Limb (tissue), 2 donors: ENCODE measurements at regions not wholly inside any gene's neighbourhood (a gene's known extent, or its start where the extent isn't known, plus 50 kb on each side); places are given as distances from the start of the nearest gene placed in this dataset.
"Not testable (repeated sequence)": the region's sequence is repeated elsewhere in the genome, so short reads cannot be mapped to it uniquely, and the experiment has no call there.

Experiments
- DNase-seq, 2 donors: peaks; one replicate each; pipeline ENCODE4 v3.0.0-alpha.2; 2016; ENCODE audit errors: extremely low spot score in 2 of 2

DNA sequence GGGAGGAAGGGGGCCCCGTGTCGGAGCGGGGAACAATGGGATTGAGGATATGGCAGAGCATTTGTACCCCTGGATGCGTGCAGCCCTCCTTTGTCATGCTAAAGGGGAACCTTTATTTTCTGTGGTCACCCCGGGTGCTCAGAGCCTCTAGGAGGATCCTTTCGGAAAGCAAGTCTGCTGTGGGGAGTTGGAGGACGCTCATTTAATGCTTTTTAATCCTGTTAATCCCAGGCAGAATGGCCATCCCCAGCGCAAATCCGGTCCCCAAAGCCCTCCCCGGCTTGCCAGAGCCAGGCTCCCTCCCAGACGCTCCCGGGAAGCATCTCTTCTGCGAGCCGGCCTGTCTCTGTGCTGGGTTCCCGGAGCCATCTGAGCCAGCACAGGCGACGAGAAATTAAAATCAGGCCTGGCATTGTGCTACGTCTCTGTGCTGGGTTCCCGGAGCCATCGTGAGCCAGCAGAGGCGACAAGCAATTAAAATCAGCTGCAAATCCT, 113.2 kb upstream of the PPP2R3B start:
- no peak for DNase-seq

DNA sequence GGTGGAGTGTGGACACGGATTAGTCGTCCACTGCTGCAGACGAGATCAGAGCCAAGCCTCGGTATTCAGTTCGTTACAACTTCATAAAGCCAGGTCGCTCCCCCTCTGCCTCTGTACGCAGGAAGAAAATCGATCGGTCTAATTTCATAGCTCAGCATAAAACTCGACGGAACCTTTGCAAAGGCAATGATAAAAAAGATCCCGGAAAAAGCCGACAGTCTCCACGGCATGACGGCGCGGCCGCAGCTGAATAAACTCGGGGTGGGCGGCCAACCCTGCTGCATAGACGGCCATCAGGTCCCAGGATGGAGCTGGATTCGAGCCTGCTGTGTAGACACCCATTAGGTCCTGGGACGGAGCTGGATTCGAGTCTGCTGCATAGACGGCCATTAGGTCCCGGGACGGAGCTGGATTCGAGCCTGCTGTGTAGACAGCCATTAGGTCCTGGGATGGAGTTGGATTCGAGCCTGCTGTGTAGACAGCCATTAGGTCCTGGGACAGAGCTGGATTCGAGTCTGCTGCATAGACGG, 113.8 kb upstream of the PPP2R3B start:
- no peak for DNase-seq

DNA sequence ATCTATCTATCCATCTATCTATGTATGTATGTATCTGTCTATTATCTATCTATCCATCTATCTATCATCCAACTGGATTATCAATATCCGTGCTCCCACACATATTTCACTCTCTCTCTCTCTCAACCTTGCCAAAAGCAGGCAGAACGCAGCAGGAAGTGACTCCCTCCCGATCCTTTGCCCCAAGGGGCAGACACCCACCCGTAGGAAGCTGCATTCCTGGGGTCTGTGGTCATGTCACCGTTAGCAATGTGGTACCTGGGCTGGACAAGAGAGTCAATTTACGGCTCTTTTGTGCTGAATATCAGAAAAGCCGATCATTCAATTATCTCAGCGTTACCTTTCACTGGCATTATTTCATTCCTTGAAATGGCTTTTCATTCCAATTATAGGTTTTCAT, 119.6 kb upstream of the PPP2R3B start:
- DNase-seq: no peak

DNA sequence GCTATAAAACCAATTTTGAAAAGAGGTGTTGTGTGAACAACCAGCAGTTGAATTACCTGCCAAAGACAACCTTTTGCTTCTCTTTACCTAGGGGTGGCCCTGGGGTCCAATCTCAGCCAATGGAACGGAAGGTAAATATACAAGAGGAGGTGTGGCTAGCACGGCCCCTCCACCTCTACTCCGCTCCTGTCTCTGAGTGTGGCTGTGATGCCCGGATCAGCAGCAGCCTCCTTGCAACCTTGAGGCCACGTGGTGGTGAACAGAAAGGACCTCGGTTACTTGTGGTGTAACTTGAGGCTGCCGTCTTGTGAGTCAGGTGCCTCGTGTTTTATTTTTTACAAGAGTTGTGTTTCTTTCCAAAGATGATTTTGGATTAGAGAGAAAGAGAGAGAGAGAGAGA, 121.5 kb upstream of the PPP2R3B start:
- no peak for DNase-seq

DNA sequence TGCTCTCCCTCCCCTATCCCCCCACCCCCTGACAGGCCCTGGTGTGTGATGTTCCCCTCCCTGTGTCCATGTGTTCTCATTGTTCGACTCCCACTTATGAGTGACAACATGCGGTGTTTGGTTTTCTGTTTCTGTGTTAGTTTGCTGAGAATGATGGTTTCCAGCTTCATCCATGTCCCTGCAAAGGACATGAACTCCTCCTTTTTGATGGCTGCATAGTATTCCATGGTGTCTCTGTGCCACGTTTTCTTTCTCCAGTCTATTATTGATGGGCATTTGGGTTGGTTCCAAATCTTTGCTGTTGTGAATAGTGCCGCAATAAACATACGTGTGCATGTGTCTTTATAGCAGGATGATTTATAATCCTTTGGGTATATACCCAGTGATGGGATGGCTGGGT, 121.8 kb upstream of the SHOX start:
- DNase-seq: not testable (repeated sequence)

DNA sequence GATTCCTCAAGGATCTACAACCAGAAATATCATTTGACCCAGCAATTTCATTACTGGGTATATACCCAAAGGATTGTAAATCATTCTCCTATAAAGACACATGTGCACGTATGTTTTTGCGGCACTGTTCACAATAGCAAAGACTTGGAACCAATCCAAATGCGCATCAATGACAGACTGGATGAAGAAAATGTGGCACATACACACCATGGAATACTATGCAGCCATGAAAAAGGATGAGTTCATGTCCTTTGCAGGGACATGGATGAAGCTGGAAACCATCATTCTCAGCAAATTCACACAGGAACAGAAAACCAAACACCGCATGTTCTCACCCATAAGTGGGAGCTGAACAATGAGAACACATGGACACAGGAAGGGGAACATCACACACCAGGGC, 119.5 kb upstream of the SHOX start:
- not testable (repeated sequence) for DNase-seq

DNA sequence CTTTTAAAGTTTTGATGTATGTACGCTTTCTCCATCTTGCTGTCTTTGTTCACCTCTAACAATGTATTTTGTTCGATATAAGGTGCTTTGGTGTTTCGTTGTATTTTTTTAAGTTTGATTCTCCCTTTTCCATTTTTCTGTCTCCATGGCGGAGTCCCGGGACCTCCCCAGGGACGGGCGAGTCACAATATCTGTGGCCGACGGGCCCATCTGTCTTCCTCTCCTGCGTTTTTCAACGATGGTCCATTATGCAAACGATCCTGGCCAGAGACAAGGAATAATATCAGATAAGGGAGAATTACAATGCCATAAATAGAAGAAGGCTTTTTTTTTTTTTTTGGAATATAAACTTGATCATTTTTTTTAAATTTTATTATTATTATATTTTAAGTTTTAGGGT, 112.3 kb upstream of the SHOX start:
- DNase-seq: no peak

DNA sequence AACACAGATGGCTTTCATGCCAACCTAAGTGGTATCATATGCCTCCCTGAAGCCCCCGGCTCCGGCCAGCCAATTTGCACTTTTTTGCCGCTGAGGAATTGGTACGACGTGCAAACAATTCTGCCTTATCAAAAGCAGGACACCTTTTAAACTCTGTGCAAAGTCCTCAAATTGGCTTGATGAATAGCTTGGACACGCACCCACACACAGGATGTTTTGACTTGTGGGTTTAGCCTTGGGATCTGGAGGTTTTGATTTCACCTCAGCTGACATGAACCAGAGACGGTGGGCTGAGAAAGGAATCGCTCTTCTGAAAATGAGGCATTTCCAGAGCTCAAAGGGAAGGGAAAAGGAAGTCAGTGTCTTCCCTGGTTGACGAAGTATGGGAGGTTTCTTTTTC, 110.8 kb upstream of the SHOX start:
- DNase-seq: no peak

DNA sequence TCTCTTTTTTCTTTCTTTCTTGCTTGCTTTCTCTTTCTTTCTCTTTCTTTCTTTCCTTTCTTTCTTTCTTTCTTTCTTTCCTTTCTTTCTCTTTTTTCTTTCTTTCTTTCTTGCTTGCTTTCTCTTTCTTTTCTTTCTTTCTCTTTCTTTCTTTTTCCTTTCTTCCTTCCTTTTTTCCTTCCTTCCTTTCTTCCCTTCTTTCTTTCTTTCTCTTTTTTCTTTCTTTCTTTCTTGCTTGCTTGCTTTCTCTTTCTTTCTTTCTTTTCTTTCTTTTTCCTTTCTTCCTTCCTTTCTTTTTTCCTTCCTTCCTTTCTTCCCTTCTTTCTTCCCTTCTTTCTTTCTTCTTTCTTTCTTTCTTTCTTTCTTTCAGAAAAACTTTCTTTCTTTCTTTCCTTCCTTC, 108.1 kb upstream of the SHOX start:
- no peak for DNase-seq

DNA sequence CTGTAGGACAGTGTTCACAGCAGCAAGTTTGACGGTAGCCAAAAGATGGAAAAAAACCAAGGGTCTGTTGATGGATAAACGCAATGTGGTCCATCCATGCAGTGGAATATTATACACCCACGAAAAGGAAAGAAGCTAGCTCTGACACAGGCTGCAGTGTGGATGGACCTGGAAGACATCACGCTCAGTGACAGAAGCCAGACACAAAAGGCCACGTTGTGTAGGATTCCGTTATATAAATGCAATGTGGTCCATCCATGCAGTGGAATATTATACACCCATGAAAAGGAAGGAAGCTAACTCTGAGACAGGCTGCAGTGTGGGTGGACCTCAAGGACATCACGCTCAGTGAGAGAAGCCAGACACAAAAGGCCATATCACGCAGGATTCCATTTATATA, 105.5 kb upstream of the SHOX start:
- no peak for DNase-seq

DNA sequence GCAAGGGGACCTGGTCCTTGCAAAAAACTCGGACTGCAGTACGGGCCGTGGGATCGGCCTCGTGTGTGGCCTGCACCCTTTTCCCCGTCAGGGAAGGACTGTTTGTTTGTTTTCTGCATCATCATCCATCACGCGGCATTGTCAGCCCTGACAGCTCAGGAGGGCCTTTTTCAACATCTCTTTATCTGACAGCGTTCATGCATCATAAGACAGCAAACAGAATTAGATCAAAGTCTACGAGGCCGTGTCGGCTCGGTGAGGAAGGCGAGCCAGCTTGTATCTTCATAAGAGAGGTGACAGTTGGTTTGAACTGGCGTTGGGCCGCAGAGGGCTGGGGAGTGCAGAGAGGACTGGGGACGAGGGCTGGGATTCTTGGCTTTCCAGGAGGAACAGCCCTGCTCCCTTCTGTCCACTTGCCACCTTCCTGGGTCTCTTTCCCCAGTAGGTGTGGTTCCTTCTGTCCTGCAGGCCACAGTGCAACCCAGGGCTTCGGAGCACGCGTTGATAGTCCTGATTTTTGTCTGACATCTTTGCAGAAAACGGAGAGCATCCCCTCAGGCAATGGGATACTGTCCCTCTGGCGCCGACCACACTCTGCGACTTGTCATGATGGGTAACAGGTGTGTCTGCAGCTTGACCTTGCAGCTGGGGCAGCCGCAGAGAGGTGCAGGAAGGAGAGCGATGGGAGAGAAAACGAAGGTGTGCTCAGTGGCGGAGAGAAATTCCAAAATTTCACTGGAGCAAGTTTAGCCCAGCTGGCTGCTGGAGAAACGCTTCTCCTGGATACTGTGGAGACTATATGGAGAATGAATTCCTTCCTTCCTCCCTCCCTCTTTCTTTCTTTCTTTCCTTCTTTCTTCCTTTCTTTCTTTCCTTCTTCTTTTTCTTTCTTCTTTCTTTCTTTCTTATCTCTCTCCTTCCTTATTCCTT, 104.0 kb upstream of the SHOX start:
- DNase-seq: no peak

DNA sequence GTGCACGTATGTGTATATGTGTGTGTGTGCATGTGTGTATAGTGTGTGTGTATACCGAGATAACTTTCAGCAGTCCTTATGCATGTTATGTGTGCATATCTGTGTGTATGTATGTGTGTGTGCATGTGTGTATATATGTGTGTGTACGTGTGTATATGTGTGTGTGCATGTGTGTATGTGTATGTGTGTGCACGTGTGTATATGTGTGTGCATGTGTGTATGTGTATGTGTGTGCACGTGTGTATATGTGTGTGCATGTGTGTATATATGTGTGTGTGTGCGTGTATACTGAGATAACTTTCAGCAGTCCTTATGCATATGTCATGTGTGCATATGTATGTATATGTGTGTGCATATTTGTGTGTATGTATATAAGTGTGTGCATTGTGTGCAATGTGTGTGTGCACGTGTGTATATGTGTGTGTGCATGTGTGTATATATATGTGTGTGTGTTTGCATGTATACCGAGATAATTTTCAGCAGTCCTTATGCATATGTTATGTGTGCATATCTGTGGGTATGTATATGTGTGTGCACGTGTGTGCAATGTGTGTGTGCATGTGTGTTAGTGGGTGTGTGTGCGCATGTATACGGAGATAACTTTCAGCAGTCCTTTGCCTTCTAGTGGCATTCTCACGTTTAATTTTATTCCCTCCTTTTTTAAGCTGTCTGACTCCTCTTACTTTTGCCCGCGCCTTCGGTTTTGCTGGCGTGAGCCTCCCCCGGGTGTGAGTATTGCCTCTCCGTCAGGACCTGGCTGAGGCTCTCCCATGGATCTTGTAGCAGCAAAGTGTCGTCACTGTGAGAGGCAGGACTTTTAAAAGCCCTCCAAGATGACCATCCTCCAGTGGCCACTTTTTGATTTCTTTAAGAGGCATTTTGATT, 99.6 kb upstream of the SHOX start:
- DNase-seq: no peak

DNA sequence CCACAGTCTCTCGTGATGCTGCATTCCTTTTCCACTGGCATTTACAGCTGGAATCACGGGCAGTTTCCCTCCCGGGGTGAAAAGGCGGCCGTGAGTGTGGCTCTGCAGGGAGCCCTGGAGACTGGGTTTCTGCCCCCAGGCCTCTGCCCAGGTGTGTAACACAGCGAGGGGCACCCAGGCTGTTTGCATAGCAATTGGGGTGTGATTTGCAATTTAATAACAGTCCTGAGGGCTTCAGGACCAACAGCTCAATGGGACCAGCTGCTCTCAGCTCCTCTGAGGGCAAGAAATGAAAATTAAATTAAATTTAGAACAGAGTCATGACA, 99.0 kb upstream of the SHOX start:
- no peak for DNase-seq

DNA sequence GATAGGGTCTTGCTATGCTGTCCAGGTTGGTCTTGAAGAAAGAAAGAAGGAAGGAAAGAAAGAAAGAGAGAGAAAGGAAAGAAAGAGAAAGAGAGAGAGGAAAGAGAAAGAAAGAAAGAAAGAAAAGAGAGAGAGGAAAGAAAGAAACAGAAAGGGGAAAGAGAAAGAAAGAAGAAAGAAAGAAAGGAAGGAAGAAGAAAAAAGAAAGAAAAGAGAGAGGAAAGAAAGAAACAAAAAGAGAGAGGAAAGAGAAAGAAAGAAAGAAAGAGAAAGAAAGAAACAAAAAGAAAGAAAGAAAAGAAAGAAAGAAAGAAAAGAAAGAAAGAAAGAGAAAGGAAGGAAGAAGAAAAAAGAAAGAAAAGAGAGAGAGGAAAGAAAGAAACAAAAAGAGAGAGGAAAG, 95.8 kb upstream of the SHOX start:
- DNase-seq: no peak

DNA sequence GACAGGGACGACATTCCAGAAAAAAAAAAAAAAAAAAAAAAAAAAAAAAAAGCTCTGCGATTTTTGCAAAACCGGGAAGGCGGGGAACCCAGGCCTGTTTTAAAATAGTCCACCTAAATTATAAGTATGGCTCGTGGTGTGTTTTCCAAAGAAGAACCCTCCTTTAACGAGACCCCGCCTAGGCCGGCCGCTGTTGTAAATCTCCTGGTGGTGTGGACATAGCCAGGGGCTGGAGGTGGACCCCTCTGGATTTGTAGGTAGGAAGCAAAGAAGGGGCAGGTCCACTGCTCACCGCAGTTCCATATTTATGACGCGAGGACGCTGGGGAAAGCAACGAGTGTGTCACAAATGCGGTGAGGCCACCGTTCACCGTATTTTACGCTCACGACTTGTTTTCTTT, 94.0 kb upstream of the SHOX start:
- DNase-seq: no peak

DNA sequence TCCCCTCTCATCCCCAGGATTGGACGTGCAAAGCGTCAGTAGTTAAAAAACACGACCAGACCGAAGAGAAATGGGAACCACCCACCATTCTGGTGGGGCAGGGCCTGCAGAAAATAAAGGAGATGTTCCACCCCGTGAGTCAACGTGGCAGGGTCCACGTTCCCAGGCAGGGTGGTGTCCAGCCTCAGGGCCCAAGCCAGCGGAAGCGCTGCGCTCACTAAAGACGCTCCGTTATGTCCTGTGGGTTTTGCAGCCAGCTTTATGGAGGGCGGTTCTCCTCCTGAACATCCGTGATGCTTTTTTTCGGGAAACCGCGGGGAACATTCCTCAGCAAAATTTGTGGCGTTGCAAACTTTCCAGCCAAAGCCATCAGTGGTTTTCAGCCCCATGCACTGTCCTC, 93.4 kb upstream of the SHOX start:
- no peak for DNase-seq

DNA sequence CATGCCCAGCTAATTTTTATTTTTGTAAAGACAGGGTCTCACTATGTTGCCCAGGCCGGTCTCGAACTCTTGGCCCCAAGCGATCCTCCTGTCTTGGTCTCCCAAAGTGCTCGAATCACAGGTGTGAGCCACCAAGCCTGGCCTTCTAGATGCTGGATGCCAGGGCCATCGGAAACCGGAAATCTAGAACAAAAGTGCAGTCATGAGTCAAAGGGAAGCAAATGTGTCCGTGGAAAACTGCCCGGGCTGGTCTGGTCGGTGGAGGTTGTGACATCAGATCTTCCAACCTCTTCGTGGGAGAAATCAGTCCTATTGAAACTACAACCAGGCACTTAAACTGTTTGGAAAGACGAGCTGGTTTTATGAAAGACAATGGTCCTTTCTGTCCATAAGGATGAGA, 92.3 kb upstream of the SHOX start:
- DNase-seq: no peak

DNA sequence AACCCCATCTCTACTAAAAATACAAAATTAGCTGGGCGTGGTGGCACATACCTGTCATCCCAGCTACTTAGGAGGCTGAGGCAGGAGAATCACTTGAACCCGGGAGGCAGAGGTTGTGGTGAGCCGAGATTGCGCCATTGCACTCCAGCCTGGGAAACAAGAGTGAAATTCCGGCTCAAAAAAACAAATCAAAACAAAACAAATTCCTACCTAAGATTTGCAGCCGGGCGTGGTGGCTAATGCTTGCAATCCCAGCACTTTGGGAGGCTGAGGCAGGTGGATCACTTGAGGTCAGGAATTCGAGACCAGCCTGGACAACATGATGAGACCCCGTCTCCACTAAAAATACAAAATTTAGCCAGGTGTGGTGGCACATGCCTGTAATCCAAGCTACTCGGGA, 89.6 kb upstream of the SHOX start:
- not testable (repeated sequence) for DNase-seq

DNA sequence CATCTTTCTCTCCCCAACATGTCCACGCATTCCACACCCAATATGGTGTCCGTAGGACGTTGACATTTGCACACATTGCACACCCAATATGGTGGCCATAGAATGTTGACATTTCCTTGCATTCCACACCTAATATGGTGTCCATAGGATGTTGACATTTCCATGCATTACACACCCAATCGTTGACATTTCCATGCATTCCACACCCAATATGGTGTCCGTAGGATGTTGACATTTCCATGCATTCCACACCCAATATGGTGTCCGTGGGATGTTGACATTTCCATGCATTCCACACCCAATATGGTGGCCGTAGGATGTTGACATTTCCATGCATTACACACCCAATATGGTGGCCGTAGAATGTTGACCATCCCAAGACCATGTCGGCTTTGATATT, 88.4 kb upstream of the SHOX start:
- DNase-seq: no peak

DNA sequence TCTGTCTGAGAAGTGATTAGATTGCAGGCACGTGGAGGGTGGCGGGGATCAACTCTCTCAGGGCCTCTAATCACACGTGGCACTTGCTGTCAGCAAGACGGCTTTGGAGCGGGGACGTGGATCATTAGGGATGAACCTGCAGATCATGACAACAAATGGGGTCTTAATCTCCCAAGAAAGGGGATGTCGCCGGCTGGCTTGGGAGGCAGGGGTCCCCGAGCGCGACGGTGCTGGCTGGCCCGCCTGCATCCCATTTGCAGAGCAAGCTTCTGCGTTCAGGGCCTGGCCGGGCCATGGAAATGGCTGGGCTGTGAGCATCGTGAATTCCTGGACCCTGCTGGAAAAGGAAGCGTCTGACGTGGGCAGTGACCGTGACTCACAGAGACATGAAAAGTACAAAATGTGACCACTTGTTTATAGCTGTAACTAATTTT, 85.1 kb upstream of the SHOX start:
- DNase-seq: no peak

DNA sequence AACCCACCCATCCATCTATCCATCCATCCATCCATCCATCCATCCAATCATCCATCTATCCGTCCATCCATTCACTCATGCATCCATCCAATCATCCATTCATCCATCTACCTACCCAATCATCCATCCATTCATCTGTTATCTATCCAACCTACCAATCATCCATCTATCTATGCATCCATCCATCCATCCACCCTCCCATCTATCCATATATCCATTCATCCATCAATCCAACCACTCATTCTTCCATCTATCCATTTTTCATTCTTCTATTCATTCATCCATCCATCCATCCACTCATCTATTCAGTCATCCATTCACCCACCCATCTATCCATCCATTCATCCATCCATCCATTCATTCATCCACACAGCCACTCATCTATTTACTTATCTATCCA, 80.1 kb upstream of the SHOX start:
- DNase-seq: no peak

DNA sequence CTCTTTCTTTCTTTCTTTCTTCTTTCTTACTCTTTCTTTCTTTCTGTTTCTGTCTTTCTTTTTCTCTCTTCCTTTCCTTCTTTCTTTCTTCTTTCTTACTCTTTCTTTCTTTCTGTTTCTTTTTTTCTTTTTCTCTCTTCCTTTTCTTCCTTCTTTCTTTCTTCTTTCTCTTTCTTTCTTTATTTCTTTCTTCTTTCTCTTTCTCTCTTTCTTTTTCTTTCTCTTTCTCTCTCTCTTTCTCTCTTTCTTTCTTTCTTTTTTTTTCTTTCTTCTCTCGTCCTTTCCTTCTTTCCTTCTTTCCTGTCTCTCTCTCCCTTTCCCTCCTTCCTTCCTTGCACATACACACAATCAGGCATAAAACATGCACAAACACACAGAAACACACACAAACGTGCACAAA, 79.3 kb upstream of the SHOX start:
- no peak for DNase-seq
